ENCODE measurements at regions not wholly inside any gene's neighbourhood (a gene's known extent, or its start where the extent isn't known, plus 50 kb on each side); places are given as distances from the start of the nearest gene placed in this dataset.

DNA sequence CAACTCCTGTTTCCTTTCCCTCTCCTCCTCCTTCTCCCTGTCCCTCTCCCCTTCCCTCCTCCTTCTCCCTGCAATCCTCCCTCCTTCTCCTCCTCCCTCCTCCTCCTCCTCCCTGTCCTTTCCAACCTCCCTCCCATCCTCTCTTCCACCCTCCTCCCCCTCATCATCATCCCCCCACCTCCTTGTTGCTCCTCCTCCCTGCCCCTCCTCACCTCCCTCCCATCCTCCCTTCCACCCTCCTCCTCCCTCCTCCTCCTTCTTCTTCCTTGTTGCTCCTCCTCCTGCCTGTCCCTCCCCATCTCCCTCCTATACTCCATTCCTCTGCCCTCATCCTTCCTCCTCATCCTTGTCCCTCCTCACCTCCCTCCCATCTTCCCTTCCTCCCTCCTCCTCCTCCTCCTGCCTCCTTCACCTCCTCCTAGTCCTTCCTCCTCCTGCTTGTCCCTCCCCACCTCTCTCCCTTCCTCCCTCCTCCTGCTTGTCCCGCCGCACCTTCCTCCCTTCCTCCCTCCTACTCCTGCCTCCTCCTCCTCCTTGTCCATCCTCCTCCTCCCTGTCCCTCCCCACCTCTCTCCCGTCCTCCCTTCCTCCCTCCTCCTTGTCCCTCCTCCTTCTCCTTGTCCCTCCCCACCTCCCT, 222.5 kb downstream of the IRF8 start:
- no peak for DNase-seq

DNA sequence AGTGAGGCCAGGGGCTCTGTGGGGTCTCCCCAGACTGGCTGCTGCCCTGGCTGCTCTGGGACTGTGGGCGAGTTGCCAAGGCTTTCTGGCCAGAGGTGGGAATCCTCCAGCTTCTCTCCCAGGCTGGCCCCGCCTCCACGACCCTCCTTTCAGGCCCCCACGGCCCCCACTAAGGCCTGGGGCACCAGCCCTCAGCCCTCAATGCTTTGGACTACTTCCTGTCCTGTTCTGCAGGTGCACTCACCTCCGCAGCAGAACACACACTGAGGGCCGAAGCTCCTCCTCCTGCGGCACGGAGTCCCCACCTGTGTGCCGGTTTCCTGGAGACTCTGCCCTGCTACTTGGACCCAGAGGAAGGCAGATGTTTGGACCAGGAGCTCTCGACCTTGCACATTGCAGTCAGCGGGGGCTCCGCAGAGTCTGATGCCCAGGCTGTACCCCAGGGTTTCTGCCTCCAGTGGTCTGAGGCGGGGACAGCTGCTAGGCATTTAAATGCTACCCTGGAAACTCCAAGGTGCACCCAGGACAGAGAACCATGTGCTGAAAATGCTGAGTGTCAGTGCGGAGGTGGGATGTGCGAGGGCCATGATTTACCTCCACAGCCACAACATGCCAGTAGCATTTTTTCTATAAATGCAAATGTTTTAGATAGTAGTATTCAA, 223.8 kb downstream of the IRF8 start:
- no peak for DNase-seq

DNA sequence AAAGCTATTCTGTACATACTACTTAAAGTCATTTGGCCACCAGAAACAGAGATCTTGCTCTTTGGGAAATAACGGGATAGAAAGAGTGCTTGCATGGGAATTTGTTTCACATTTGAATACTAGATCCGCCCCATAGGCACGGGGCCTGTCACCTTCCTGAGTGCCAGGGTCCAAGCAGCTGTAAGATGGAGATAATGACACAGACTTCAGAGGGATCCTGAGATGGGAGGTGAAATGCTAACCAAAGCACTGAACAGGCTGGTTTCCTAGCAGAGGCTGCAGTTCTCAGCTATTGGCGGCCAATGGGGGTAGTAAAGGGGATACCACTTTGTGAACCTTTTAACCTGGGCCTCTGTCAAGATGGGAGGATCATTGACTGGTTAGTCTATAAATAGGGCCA, 225.4 kb downstream of the IRF8 start:
- DNase-seq, result no peak

DNA sequence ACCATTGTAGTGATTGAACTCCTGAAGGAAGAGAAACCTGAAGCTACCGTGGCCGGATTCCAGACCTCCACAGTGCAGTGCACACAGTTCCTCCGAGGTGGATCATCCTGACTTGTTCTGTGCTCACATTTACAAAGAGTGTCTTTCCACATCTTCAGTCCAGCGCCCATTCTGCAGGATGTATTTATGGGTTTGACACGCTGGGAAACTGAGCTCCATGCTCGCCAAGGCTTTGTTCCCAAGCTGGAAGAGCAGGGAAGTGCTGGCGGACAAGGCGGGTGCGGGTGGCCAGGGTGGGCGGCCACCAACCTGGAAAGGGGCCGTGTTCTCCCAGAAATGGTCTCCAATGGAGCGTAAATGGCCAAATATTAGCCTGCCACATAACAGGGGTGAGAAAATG, 227.9 kb downstream of the IRF8 start:
- no peak for DNase-seq

- no peak for DNase-seq
Measured at GRCh38 chr16:86127366-86127765, 228.4 kb downstream of the IRF8 start.

- no peak for DNase-seq
Measured at GRCh38 chr16:86128246-86128645, 229.3 kb downstream of the IRF8 start.

- DNase-seq, result no peak
Measured at GRCh38 chr16:86129541-86129940, 230.6 kb downstream of the IRF8 start.

GRCh38 chr16:86133377-86133776, 234.4 kb downstream of the IRF8 start:
- DNase-seq, result no peak

DNA sequence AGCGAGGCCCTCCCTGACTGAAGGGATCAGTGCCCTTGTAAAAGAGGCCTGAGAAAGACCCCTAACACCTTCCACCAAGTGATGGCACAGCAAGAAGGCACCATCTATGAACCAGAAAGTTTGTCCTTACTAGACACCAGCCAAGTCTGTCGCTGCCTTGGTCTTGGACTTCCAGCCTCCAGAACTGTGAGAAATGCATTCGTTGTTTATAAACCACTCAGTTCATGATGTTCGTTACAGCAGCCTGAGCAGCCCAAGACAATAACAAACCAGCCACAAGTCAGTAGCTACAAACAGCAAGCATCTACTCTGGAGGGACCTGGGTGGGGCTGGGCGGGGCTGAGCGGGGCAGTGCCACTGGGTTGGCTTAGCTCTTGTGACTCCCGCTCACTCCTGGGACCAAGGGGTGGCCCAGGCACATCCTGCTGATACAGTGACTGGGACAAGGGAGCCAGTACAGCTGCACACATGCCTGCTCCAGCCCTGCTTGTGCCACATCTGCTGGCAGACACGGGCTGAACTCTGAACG, 234.9 kb downstream of the IRF8 start:
- DNase-seq, result no peak

- no peak for DNase-seq
Measured at GRCh38 chr16:86134802-86135461, 236.0 kb downstream of the IRF8 start.

DNA sequence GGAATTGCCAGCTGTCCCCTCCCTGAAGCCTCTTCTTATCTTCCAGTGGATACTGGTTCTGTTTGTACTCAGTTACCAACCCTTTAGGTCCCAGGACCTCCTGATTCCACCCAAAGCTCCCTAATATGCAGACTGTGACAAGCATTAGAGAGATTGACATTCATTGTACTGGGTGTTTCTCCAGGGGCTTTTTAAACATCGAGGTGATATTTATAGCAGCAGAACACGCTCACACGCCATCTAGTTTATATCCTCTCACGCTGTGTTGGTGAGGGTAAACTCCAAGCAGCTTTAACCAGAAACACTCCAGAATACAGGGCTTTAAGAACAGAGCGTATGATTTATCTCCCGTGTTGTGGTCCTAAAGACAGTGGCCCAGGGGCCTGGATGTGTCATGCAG, 238.4 kb downstream of the IRF8 start:
- DNase-seq, result no peak

- no peak for DNase-seq
Measured at GRCh38 chr16:86138121-86139085, 239.4 kb downstream of the IRF8 start.

- DNase-seq, result no peak
Measured at GRCh38 chr16:86142801-86143236, 243.9 kb downstream of the IRF8 start.

DNA sequence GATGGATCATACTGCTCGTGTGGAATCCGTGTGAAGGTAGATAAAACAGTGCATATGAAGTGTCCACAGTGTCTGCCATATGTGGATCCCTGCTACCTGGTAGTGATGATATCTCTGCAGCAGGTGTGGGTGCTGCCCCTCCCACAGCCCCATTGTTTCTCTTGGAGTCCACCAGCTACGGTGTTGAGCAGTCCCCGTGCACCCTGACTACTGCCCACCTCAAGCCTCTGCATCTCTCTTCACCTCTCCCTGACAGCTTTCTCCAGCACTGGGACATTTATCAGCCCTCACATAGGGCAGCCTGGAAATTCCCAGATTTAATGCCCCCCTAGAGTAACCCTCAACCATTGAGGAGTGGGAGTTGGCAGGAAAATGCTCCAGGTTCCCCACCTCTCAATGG, 244.7 kb downstream of the IRF8 start:
- no peak for DNase-seq

DNA sequence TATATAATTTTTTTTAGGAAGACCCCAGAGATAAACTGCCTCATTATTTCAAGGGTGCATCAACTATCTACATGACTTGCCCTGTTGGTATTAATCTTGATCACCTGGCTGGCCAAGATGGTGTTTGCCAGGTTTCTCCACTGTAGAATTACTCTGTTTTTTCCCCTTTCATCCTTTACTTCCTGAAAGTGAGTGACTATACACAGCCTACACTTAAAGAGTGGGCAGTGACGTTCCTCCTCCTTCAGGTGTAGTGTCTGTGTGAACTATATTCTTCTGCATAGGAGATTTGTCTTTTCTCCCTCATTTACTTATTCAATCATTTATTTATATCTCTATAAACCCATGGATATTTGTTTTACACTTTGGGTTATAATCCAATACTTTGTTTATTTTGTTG, 246.7 kb downstream of the IRF8 start:
- DNase-seq, result no peak

DNA sequence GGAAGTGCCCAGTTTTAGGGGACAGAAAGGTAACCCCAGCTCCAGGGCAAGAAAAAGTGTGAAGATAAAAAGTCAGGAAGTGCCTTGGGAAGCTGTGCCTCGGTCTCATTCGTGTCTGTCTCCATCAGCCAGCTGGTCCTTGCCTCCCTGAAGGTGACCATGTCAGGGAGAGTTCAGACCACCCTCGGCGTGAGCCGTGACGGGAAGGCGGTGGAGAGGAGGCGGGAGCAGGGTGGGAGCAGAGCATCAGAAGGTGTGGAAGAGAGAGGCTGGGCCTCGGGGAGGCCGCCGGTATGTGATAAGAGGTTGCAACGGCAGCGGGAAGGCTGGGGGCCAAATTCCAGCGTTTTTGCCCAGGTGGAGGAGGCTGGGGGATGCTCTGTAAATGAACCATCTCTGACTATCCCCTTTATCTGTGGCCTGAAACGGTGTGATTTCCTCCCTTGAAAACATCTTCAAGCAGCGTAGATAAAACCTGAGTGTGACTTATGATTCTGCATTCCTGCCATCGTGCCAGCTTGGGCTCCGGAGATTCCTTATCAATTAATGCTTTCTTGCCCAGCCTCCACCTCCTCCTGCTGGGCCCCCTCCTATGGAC, 251.8 kb downstream of the IRF8 start:
- no peak for DNase-seq

DNA sequence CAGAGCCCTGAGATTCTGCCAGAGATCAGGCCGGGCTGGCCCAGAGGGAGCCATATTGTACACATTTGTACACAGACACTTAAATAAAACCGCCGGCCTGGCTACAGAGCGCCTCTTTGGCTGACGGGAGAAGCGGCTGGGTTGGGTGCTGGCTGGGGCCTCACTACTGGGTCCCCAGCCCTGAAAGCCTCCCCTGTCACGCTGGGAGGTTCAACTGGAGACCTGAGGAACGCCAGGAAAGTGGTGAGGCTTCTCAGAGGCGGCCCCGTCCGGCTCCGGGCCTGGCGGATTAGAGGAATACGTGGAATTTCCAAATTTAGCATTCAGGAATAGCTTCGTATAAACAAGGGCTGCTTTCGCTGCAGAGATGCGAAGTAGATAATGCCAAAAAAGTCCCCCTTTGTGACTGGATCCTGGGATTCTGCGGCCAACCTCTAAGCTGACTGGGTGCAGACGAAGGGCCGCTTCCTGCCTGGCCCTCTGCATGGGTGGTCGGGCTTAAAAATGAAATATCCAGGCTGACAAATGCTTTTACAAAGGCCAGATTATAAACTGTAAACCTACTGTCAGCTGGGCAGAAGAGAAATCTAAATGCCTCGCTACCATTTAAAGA, 252.4 kb downstream of the IRF8 start:
- DNase-seq, result no peak

- DNase-seq, result no peak
Measured at GRCh38 chr16:86156155-86156554, 257.2 kb downstream of the IRF8 start.

DNA sequence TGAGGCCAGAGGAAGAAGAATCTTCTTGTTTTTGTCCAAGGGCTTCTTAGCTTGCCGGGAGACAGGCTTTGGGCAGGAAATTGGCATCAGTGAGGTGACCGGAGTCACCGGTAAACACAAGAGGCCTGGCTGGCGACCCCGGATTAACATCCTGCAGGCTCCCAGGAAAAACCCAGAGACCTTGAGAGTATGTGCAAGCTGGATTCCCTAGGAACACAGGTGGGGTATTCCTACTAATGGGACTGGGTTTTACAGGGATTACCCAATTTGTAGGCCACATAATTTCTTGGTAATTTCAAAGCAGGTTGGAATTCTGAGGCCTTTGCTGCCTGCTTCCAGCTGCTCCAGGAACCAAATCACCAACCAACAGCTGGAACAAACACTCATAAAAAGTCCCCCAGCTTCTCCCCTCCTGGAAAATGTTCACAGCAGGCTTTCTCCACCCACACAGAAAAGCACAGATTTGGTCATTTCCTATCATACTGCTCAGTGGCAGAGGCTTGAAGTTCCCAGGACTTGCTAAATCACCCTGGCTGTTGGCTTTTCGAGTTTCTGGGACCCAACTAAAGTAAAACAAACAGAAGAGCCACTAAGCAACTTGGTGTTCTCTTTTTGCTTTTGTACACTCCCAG, 258.8 kb downstream of the IRF8 start:
- DNase-seq, result no peak

DNA sequence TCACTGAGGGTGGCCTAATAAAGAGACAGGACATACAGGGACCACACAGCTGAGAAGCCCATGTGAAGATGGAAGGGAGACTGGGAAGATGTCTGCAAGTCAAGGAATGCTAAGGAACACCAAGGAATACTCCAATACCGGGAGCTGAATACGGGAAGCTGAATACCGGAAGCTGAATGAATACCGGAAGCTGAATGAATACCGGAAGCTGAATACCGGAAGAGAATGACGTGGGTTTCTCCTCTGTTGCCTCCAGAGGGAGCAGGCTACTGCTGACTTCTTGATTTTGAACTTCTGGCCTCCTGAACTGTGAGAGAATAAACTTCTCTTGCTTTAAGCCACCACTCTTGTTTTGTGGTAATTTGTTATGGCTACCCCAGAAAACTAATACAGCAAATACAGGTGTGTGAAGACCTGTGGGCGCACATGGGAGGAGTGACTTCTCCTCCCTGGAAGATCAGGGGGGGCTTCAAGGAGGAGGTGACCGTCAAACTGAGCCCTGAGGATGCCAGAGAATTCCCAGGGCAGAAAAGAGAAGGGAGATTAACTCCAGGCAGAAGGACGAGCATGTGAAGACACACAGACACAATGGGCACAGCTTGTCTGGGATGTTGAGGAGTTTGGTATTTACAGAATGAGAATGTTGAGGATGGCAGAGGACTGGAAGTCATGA, 259.9 kb downstream of the IRF8 start:
- no peak for DNase-seq

DNA sequence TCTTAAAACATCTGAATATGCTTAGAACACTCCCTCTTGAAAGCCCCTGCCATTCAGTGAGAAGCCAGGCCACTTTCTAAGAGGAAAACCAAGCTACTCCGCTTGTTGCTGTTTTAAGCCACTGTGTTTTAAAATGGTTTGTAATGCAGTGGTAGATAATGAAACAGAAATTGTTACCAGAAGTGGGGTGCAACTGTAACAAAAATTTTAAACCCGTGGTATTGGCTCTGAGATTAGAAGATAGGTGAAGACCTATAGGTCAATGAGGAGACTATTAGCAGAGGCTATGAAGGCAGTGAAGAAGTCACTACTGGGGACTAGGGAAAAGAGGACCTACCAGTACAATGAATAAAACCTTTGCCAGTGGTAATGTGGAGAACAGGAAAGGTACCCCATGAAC, 266.5 kb downstream of the IRF8 start:
- DNase-seq, result no peak
